Stimulated activated CD4-positive, alpha-beta T cell treated with anti-CD3 and anti-CD28 coated beads, Interleukin-2, amount 100 ng/mL, for 4 hours (primary cell): ENCODE measurements at regions not wholly inside any gene's neighbourhood (a gene's known extent, or its start where the extent isn't known, plus 50 kb on each side); places are given as distances from the start of the nearest gene placed in this dataset.

ENCODE experiments used
- DNase-seq: peaks from one replicate; pipeline ENCODE4 v3.0.0-alpha.2; 2020; ENCODE audit warnings: low read depth

DNA sequence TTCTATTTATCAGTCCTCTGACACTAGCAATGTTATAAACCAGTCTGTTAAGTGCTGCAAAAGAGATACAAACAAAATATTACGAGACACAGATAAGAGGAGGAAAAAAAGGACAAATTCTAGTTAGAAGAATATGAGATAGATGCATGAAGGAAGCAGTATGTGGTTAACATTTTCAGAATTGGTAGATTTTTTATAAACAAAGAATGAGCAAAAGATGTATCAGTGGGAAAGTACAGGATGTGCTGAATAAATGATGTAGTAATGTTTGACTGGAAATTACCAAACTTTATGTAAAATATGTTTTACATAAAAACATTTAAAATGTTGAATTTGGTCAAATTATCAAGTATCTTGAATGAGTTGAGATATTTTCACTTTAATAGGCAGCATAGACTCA, 574.2 kb downstream of the NUF2 start:
- DNase-seq: no peak

DNA sequence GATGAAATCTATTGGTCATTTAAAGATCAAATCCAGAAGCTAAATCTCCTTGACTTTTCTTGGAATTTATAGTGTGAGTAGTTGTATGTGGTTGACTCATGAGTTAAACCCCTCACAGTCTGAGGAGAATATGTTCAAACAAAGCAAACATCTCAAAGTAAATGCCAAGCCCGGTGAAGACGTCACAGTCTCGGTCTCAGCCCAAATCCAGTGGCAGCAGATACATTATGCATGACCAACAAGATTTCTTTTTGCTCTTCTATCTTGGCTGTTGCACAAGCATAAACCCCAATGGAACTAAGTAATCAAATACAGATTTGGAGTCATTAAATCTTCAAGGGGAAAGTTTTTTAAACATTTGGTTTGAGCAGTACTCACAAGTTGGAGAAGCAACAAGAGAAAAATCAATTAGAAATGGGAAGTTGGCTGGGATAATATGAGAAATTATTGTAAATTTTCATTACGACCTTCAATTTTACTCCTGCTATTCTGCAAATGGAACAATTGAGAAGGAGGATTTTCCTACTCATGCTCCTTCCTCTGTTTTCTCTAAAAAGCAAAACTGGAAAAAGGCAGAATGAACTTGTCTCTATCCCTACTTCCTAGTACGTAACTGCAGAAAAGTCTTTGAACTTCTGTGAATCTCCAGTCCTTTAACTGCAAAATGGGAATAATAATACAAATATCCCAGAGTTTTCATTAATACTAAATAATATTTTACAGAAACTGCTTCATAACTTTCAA, 575.8 kb downstream of the NUF2 start:
- DNase-seq: no peak

DNA sequence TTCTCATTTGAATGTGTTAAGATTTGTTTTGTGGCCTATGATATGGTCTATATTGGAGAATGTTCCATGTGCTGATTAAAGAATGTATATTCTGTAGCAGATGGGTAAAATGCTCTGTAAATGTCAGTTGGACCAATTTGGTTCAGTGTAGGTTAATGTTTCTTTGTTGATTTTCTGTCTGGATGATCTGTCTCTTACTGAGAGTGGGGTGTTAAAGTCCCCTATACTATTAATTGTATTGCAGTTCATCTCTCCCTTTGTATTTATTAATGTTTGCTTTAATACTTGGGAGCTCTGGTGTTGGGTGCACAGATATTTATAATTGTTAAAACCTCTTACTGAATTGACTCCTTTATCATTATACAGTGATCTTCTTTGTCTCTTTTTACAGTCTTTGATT, 584.5 kb downstream of the NUF2 start:
- DNase-seq: no peak

DNA sequence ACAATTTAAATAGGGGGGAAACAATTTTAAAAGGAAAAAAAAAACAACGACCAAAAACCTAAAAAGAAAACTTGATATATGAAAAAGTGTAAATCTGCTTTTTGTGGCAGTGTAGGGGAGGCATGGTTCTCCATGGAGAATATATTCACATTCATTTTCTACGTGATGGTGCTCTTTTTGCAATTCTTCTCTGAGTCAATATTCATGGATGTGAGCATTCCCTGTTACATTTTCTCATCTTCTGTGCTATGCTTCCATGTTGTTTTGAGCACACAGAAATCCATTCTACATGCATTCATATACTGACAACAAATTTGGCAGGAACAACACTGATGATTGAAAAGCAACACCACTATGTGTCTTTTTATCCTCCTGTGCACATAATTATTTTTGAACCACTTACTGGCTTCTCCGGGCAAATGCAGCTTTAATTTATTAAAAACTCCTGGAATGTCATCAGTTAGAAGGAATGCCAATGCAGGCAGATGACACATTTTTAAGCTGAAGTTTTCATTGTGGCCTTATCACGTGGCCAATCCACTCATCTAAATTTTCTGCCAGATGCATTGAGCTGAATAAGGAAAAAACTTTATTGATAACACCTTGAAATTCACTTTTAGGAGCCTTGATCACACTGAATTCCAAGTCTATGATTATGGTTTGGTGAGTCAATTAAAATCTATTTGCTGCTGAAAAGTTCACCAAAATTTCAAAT, 590.6 kb downstream of the NUF2 start:
- DNase-seq: no peak

DNA sequence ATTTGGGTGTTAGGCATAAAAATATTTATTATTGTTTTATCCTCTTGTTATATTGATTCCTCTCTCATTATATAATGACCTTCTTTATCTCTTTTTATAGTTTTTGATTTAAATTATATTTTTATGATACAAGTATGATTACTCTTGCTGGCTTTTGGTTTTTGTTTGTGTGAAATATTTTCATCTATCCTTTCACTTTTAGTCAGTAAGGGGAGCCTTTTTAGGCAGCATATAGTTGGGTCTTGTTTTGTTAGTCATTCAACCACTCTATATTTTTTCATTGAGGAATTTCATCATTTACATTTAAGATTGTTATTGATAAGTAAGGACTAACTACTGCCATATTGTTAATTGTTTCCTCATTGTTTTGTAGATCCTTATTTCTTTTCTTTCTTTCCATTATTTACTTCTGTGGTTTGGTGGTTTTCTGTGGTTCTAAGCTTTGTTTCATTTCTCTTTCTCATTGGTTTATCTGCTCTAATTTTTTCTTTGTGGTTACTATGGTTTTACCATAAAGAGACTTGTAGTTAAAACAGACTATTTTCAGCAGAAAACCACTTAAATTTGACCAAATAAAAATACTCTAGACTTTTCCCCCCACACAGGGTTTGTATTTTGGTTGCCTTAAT, 593.1 kb downstream of the NUF2 start:
- DNase-seq: no peak

DNA sequence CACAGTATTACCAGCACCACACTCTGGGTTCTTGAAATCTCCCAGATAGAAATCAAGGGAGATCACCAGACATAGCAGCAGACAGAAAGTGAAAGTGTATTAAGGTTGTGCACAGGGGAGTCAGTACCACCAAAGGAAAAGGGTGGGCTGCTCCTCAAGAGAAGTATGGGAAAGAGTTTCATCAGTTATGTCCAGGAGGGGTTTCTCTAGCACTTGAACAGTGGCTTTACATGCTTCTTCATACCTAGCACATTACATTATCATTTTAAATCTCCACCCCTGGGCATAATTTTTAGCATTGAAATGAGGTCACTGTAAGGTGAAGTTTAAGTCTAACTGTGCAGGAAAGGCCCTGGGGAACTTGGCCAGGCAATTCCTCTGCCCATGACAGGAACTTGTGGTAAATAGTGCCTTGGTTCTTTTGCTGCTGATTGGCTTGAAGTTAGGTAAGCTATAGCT, 601.0 kb downstream of the NUF2 start:
- no peak for DNase-seq

DNA sequence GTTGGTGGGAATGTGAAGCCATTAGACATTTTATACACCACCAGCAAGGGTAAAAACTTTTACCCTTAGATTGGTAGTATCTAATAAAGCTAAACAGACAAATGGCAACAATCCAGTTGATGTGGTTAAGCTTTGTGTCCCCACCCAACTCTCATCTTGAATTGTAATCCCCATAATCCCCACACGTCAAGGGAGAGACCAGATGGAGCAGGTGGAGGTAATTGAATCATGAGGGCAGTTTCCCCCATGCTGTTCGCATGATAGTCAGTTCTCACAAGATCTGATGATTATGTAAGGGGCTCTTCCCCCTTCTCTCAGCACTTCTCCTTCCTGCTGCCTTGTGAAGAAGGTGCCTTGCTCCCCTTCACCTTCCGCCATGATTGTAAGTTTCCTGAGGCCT, 602.3 kb downstream of the NUF2 start:
- DNase-seq: no peak

DNA sequence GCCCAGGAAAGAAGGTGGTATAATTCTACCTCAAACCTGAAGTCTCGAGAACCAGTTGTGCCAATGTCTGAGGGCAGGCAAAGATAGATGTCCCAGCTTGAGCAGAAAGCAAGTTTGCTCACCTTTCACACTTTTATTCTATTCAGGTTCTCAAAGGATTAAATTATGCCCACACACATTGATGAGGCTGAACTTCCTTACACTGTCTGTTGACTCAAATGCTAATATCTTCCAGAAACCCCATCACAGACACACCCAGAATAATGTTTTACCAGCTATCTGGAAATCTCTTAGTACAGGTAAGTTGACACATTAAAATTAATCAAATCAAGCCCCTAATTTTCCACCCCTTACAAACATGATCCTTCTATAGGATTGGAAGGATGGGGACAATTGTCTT, 605.7 kb downstream of the NUF2 start:
- DNase-seq: no peak

DNA sequence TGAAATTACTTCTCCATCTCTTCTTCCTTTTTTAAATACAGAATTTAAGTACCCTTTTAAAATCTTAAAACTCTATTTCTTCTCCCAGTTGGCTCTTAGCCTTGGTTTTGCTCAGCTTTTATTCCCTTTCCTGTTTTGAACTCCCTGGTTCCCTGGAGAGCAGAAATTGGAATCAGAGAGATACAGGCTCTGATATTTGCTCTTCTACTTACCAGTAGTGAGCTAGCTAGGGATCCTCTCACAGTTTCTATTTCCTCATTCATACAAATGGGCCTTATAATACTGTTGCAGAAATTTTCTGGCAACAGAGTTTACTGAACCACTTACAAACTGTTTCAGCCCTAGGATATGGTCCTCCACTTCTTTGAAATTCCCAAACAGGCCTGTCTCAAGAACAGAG, 606.3 kb downstream of the NUF2 start:
- DNase-seq: no peak

DNA sequence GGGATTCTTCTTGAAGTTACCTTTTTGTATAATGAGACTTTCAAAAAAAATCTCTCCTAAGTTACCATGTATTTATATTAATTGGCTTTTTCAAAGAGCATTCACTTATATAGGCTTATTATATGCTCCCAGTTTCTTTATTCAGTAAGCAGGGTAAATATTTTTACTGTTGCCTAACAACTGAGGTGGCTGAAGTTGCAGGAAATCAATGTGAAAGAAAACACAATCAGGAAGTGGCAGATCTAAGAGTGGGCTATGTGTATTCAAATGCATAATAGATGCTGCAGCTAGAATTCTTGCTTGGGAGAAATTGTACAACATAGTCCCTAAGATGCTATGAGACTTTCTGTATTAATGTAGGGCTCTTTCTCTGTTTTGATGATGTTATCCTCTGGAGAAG, 606.9 kb downstream of the NUF2 start:
- DNase-seq: no peak

DNA sequence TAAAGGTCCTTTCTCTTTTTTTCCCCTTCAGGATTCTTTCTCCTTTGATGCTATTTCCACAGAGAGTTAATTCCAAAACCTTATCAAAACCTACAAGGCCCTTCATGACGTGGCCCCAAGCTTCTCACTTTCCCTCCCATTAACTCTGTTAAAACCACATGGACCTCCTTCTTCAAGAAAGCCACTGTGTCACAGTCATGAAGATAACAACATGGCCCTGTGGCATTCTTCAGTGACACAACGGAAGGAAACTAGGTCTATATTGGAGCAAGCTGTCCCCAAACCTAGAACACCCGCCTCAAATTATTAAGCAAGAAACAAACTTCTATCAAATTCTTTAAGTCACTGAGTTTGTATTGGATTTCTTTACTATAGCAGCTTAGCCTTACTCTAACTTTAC, 611.1 kb downstream of the NUF2 start:
- DNase-seq: no peak

DNA sequence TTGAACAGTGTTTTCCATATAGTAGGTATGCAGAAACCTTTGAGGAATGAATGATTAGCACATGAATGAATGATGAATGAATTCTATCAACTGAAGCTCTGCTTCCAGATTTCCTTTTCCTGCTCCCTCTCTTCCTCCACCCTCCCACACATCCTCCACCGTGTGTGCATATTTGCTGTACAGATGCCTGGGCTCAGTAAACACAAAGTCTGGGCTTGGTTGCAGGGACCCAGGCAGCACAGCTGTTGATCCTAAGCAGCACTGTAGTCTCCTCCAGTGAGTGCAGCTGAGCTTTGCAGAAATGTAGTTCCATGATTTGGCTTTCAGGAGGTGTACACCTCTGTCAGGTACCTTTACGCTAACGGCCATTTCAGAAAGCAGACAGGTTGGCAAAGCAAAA, 611.7 kb downstream of the NUF2 start:
- no peak for DNase-seq

DNA sequence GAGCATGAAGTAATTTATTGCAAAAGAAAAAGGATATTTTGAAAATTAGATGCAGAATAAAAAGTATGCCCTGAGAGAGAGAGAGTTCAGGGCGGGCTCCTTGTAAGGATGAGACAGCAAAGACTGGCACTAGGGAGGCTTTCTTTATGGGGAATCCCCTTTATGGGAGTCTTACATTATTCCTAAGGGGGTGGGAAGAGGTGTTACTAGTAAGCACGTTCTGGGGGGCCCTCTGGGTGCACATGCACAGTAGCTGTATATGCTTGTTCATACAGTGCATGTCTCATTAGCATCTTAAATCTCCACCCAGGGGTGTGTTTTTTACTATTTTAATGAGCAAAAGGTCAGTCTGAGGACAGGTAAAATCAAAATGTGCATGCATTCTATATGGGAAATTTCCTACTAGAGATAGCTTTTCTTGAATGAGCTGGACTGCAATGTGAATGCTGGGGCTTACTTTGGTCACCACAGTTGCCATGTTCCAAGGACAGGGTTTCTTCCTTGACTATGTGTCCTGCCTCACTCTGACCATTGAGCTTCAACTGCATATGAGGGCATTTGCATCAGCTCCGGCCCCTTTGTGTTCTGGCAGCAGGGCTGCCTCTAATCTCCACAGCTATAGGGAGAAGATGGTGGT, 614.1 kb downstream of the NUF2 start:
- no peak for DNase-seq

DNA sequence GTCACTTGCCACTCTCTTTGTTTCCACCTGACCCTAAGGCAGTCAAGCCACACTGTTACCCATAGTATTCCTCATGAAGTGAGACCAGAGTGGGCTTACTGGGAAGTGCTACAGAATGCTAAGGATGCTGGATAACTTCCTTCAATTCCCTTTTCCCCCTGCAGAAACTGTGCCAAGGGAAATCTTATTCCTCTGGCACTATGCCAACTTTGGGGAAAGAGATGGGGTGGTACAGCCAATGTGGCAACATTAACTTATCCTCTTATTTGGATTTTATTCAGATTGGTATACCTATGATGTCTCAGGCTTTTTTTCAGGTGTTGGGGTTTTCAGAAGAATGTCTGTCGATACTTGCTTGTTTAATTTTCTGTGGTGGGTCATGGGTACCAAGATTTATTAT, 599.4 kb upstream of the PBX1 start:
- DNase-seq: no peak

DNA sequence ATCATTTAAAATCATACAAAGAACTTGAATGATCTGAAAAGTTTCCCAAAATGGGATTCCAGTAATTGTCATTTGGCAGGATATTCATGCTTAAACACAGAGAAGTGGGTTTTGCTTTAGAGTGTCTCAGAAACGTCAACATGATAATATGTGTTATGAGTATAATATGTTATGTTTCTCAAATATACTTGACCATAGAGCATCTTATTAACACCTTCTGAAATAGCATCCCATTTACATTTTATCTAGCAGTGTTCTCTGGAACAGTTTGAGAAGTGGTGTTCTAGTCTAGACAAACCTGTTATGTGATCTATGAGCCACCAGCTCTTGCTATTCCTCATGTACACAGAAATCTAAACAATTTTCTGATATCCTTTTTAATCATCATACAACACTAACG, 588.8 kb upstream of the PBX1 start:
- no peak for DNase-seq

DNA sequence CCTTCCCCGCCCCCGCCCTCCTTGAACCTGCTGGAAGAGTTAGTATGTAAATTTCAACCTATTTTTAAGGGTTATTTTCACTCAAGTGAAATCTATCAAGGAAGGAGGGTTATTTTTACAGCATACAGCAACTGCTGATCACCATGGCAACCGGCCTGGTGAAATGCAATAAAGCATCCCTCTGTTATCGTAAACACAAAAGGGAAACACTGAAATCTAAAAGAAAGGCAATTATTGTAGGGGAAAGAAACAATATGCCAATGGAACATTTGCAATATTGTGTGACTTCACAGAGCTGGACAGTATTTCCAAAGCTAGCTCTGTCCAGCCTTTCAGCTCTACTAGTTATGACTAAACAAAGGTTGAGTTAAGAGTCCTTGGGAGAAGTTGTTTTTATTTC, 588.3 kb upstream of the PBX1 start:
- DNase-seq: no peak

DNA sequence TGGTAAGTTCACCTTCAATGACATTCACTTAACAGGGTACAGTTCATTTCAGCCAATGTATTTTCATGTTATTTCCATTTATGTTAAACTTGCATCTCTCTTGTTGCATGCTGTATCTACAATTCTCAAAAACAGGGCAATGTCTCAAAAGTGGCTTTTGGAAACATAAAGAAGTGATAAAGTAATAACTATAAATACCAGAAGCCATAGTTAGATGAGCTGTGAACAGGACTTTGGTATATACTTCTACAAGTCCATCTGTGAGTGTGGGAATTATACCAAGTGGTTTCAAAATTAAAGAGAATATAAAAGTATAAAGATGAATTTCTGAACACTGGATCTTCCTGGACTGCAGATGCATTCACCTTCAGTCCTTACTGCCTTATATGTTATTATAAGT, 585.4 kb upstream of the PBX1 start:
- DNase-seq: no peak

DNA sequence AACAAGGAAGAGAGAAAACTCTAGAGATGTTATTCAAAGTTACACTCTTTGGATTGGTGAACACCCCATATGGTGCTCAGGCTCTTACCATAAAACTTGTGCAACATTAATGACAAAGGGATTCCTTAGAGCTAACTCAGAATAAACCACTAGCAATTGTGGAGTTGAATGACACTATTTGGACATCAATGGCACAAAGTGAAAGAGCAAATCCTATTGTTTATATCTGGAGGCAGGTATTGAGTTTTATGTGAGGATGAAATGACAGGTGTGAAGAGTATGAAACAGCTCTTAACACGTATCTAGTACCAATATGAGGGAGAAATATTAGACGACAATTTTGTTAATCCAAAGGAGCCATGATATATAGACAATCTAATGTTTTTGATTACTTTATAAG, 584.9 kb upstream of the PBX1 start:
- DNase-seq: no peak

DNA sequence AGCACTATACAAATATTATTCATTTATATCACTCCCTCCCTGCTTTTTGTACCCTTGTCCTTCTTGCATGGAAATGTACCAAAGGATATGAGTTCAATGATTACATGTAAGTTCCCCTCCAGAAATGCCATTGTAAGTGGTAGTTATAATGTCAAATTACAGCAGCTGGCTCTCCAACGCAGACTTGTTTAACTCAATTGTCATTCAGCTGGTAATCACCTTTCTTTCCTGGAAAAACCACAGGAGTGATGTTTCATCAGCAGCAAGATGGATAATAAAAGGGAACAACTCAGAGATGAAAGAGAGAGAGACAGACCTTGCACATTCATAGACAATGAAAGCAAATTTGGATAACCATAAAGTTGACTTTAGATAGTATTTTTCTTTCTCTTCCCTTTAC, 578.6 kb upstream of the PBX1 start:
- DNase-seq: no peak

DNA sequence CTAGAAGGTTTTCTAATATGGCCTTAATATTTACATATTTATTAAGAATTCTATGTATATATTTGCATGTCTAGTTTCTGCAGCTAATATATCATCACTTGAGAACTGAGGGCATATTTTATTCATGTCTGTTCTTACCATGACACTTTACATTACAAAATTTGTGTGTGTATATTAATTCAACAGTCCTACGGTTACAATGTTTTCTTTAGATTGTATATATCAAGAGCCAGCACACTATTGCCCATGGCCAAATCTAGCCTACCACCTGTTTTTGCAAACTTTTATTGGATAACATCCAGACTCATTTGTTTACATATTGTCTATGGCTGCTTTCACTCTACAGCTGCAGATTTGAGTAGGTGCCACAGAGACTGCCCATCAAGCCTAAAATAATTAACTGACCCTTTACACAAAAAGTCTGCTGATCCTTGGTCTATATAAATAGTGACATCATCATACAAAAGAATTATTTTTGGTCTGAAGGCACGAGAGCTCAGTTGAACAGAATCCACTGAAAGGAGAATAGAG, 577.4 kb upstream of the PBX1 start:
- DNase-seq: no peak

DNA sequence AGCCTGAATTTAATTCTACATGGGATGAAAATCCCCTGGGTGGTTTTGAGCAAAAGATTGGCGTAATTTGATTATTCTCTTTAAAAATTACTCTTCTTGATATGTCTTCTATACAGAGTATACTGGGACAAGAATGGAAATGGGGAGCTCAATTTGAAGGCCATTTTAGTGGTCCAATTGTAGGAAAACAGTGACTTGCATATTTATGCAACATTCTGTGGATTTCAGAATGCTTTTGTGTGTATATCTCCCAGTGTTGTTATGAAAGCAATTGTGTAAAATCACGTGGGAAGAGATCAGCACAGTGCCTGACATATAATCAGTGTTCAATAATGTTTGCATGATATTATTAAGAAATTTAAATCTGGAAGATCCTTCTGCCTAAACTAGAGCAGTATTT, 575.9 kb upstream of the PBX1 start:
- DNase-seq: no peak

DNA sequence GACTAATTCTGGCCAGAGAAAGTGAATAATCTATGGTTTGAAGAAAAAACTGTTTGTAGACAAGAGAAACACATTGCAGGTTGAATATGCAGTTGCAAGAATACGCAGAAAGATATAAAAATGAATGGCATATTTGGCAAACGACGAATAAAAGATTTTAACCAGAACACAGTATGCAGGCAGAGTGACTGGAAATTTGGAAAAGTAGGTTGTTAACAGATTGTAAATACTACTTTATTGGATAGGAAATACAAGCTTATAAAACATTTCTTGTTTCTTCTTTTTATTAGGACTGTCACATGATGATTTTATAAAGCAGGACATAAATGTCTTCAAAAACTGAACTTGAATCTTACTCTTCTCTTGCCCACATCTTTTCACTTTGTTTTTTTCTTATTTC, 573.3 kb upstream of the PBX1 start:
- no peak for DNase-seq

DNA sequence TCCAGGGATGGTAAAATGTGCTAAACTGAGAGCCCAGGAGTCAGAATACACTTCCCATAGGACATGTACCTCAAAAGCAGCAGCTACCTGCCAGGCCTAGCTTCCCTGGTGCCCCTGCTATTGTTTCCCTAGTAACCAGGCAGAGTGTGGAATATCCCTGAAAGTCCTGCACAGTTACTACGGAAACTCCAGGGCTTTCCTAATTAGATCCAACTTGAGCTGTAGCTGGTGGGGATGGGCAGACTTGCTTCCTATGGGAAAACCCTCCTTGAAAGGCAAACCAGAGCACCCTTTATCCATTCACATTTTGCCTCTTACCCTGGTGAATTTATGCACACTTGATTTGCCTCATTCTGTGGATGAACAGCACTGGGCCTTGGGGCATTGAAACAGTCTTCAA, 559.9 kb upstream of the PBX1 start:
- no peak for DNase-seq
